GM12878 (cell line): ENCODE measurements at regions not wholly inside any gene's neighbourhood (a gene's known extent, or its start where the extent isn't known, plus 50 kb on each side); places are given as distances from the start of the nearest gene placed in this dataset.

Experiments used
- ATAC-seq: fragments of 200-7000 bp; cut with Tn5 transposase; 3 replicates; pipeline ENCODE4 v1.9.1; 2020; ENCODE audit warnings: mild to moderate bottlenecking, moderate library complexity
- BruUV-seq: library from RNA; stranded (reverse); fragments of 400-500 nt; replicated peaks from 2 replicates; lab custom pipeline; 2021; lab: Mats Ljungman, UMichigan
- CTCF ChIA-PET: fragments of 300-600 bp; sonication (Branson Sonifier 250); formaldehyde crosslinking; extraction: SDS; loops from one replicate; lab custom pipeline; 2021; ENCODE audit warnings: inconsistent platforms; lab: Yijun Ruan, JAX
- POLR2A ChIA-PET: fragments of 350-600 bp; formaldehyde crosslinking; extraction: SDS; loops from one replicate; lab custom pipeline; 2021; ENCODE audit warnings: inconsistent platforms; lab: Charles Lee
- RAD21 ChIA-PET: fragments of 300-600 bp; sonication (Branson Sonifier 250); formaldehyde crosslinking; loops from one replicate; lab custom pipeline; 2023; ENCODE audit warnings: antibody characterized with exemption; ENCODE audit not compliant: unreplicated experiment; lab: Charles Lee
- SMC1A ChIA-PET: fragments of 300-600 bp; sonication (Branson Sonifier 250); formaldehyde crosslinking; loops from one replicate; lab custom pipeline; 2023; ENCODE audit not compliant: unreplicated experiment, uncharacterized antibody; lab: Charles Lee
- DNase-seq: peaks from one replicate; pipeline ENCODE4 v3.0.0-alpha.2; 2011; ENCODE audit warnings: low read depth, low spot score
- FAIRE-seq: peaks from 3 replicates; lab custom pipeline; 2011; peaks lifted over from hg19 to GRCh38; lab: Jason Lieb, UNC
- H2AFZ ChIP-seq: 2 replicates; pipeline ENCODE4 v1.6.0; 2011; ENCODE audit warnings: low read depth, low read length, control low read depth; ENCODE audit not compliant: control insufficient read depth
- H3K27ac ChIP-seq: 2 replicates; pipeline ENCODE4 v1.5.1; 2011; ENCODE audit warnings: control low read depth; ENCODE audit not compliant: control insufficient read depth, insufficient read depth
- H3K27me3 ChIP-seq, 2 experiments: replicated peaks in 1 of 2; 2 replicates each; pipeline versions ENCODE4 v1.6.0 to v1.6.1; 2011; ENCODE audit warnings: low read length in 1 of 2; ENCODE audit not compliant: control insufficient read depth in 2 of 2, insufficient read depth in 2 of 2
- H3K36me3 ChIP-seq, 2 experiments: 2 replicates each; pipeline ENCODE4 v1.5.1; 2011; ENCODE audit warnings: low read length in 1 of 2; ENCODE audit not compliant: control insufficient read depth in 2 of 2, insufficient read depth in 2 of 2
- H3K4me1 ChIP-seq: 2 replicates; pipeline ENCODE4 v1.6.1; 2011; ENCODE audit warnings: mild to moderate bottlenecking, low read length, moderate library complexity, mixed read lengths; ENCODE audit not compliant: control insufficient read depth, insufficient read depth
- H3K4me2 ChIP-seq: 2 replicates; pipeline ENCODE4 v1.6.0; 2011; ENCODE audit warnings: control low read depth; ENCODE audit not compliant: control insufficient read depth, insufficient read depth
- H3K4me3 ChIP-seq: fragments of 200-600 bp; sonication (generic); 2 replicates; pipeline ENCODE4 v1.5.1; 2016
- H3K79me2 ChIP-seq: 2 replicates; pipeline ENCODE4 v1.6.0; 2011; ENCODE audit warnings: low read length; ENCODE audit not compliant: control insufficient read depth, insufficient read depth
- H3K9ac ChIP-seq: 2 replicates; pipeline ENCODE4 v1.8.0; 2011; ENCODE audit warnings: low read length, control low read depth, mixed read lengths; ENCODE audit not compliant: control insufficient read depth, insufficient read depth
- H3K9me3 ChIP-seq: replicated peaks from 3 replicates; pipeline ENCODE4 v1.5.1; 2011; ENCODE audit warnings: mild to moderate bottlenecking, low read length; ENCODE audit not compliant: control insufficient read depth, insufficient read depth
- H4K20me1 ChIP-seq: 2 replicates; pipeline ENCODE4 v1.6.0; 2011; ENCODE audit not compliant: control insufficient read depth, insufficient read depth
- ASH2L ChIP-seq: fragments of 300-600, 200-600 bp; sonication (generic); IDR thresholded peaks from 2 replicates; pipeline ENCODE4 v1.6.1; 2017; ENCODE audit warnings: low read depth, mild to moderate bottlenecking, borderline replicate concordance
- BACH1 ChIP-seq: fragments of 450-650 bp; IDR thresholded peaks from 2 replicates; pipeline ENCODE4 v1.6.1; 2017; ENCODE audit warnings: mild to moderate bottlenecking, borderline replicate concordance
- BRCA1 ChIP-seq: IDR thresholded peaks from 2 replicates; pipeline ENCODE4 v1.6.1; 2011; ENCODE audit warnings: low read depth, low read length, improper control_type of control experiment
- CBFB ChIP-seq: IDR thresholded peaks from 2 replicates; pipeline ENCODE4 v1.6.1; 2016; ENCODE audit warnings: antibody characterized with exemption, low read depth
- CHD4 ChIP-seq: fragments of 200-600 bp; sonication (generic); IDR thresholded peaks from 2 replicates; pipeline ENCODE4 v1.6.1; 2016; ENCODE audit warnings: mild to moderate bottlenecking
- HCFC1 ChIP-seq: fragments of 150-350 bp; IDR thresholded peaks from 2 replicates; pipeline ENCODE4 v1.6.1; 2014; ENCODE audit warnings: low read length
- JUNB ChIP-seq: IDR thresholded peaks from 2 replicates; pipeline ENCODE4 v1.6.1; 2016; ENCODE audit warnings: antibody characterized with exemption, mild to moderate bottlenecking
- NFXL1 ChIP-seq: fragments of 450-650 bp; IDR thresholded peaks from 2 replicates; pipeline ENCODE4 v1.6.1; 2017; ENCODE audit warnings: antibody characterized with exemption, mild to moderate bottlenecking, borderline replicate concordance
- NR2C2 ChIP-seq: IDR thresholded peaks from 2 replicates; pipeline ENCODE4 v1.6.1; 2011; ENCODE audit warnings: borderline replicate concordance, low read depth; ENCODE audit not compliant: control insufficient read depth, insufficient read length
- NRF1 ChIP-seq: conservative IDR thresholded peaks from 2 replicates; pipeline ENCODE4 v1.6.1; 2011; ENCODE audit warnings: mild to moderate bottlenecking, low read depth, low read length, improper control_type of control experiment
- SMAD5 ChIP-seq: IDR thresholded peaks from 2 replicates; pipeline ENCODE4 v1.6.1; 2016; ENCODE audit warnings: antibody characterized with exemption, low read depth
- SP1 ChIP-seq: IDR thresholded peaks from one replicate; pipeline ENCODE4 v1.6.1; 2011; ENCODE audit warnings: low read depth, low read length
- SPI1 ChIP-seq: IDR thresholded peaks from 2 replicates; pipeline ENCODE4 v1.6.1; 2011; ENCODE audit warnings: low read depth, mild to moderate bottlenecking, low read length, moderate library complexity, borderline replicate concordance; ENCODE audit not compliant: insufficient read depth
- SREBF1 ChIP-seq: IDR thresholded peaks from 2 replicates; pipeline ENCODE4 v1.6.1; 2012; ENCODE audit warnings: mild to moderate bottlenecking, low read length
- SRF ChIP-seq, 2 experiments: IDR thresholded peaks; 2 replicates each; pipeline ENCODE4 v1.6.1; 2011; ENCODE audit warnings: low read depth in 2 of 2, low read length in 2 of 2, mild to moderate bottlenecking in 1 of 2, moderate library complexity in 1 of 2
- SUZ12 ChIP-seq: fragments of 200-600 bp; sonication (generic); IDR thresholded peaks from one replicate; pipeline ENCODE4 v1.6.1; 2018; ENCODE audit warnings: antibody characterized with exemption, mild to moderate bottlenecking; ENCODE audit not compliant: unreplicated experiment
- TARDBP ChIP-seq: IDR thresholded peaks from 2 replicates; pipeline ENCODE4 v1.6.1; 2016; ENCODE audit warnings: borderline replicate concordance
- YBX1 ChIP-seq: fragments of 450-650 bp; IDR thresholded peaks from 2 replicates; pipeline ENCODE4 v1.6.1; 2016; ENCODE audit warnings: antibody characterized with exemption
- ZNF24 ChIP-seq: fragments of 450-650 bp; IDR thresholded peaks from 2 replicates; pipeline ENCODE4 v1.6.1; 2017; ENCODE audit warnings: antibody characterized with exemption, mild to moderate bottlenecking
- WGBS: methylation state at CpG from one replicate; pipeline ENCODE4 v1.1.6; 2016; ENCODE audit warnings: low lambda C conversion rate; ENCODE audit not compliant: insufficient replicate concordance, insufficient coverage; ENCODE audit errors: missing lambda C conversion rate; 5-methylcytosine and 5-hydroxymethylcytosine counted together
- in situ Hi-C: fragments of 300-500 bp; cut with MboI; formaldehyde crosslinking; loops from 9 replicates; pipeline ENCODE4 v1.14.3; 2018; ENCODE audit warnings: mixed read lengths
- intact Hi-C: fragments of 100-400 bp; cut with micrococcal nuclease; formaldehyde crosslinking; loops from one replicate; pipeline ENCODE4 v1.14.2; 2022; ENCODE audit not compliant: unreplicated experiment
- TF ChIP-seq, protein P1 (sequence below): IDR thresholded peaks from 2 replicates; pipeline ENCODE4 v1.6.1; 2011; ENCODE audit warnings: low read depth, low read length, improper control_type of control experiment, borderline replicate concordance

DNA sequence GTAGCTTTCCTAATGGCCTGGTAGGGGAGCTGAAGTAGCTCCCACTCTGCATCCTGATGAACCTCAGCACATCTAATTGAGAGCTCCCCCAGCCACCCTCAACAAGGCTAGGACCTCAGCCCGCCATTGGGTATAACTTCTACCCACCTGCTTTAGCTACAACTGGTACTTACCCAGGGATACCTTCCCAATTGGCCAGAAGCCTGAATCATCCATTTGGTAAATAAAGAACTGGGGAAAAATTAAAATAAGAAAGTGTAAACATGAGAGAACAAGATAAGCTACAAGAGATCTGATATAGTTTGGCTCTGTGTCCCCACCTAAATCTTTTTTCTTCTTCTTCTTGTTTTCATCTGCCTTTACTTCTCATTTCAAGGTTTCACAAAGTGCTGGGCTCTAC lies 372.0 kb downstream of the CMPK2 start:
- Histone ChIP-seq H3K27me3 (no peaks in the 10 kb centered on the region), H3K9ac (no peak overlapping the region)
- TF ChIP-seq TARDBP, result no peak
- TF ChIP-seq, all 136 proteins: peak for 0
- ChIA-PET CTCF (no interaction called here), RAD21 (no interaction called here), SMC1A (interaction anchor here (1.1 kb wide), 1 partner anchor 8 kb away, joined by 3 read pairs; no protein-coding TSS in a partner anchor), POLR2A (no interaction called here)
- no TSS peak for BruUV-seq
- no peak overlapping the region for H2AFZ ChIP-seq
- H3K36me3 ChIP-seq, result no peaks in the 10 kb centered on the region
- no peak overlapping the region for H3K27ac ChIP-seq
- H3K4me3 ChIP-seq, result no peak overlapping the region
- no peak for FAIRE-seq
- no peak for DNase-seq
- in situ Hi-C loops (no loop called here), intact Hi-C loops (loop anchor here (5.0 kb wide), 1 partner anchor 964 kb away; no protein-coding TSS in a partner anchor)
- WGBS, result 6% methylated on average over 1 of the region's 1 CpG
- no peak for ATAC-seq
- H3K9me3 ChIP-seq, result no peaks in the 10 kb centered on the region; the same call in 1 of the 3 replicates
- no peaks in the 10 kb centered on the region for H3K4me1 ChIP-seq
- no peak overlapping the region for H3K4me2 ChIP-seq
- no peaks in the 10 kb centered on the region for H3K79me2 ChIP-seq
- no peaks in the 10 kb centered on the region for H4K20me1 ChIP-seq

DNA sequence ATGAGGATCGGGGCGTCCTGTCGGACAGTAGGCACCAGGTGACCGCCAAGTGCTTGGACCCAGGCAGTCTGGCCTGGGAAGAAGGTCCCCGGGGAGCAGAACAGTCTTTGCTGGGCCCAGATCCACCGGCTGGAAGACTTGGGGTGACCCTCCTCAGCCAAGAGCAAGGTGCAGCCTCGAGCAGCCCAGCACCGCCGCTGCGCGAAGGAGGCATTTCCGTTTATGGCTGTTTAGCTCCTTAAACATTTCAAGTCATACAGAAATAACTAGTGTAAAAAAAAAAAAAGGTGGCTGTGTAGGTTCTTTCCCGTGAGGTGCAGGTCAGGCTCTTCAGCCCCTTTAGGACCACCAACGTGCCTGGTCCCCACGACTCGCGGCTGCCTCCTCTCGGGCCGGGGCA lies 370.2 kb downstream of the CMPK2 start:
- no peak overlapping the region for H3K4me3 ChIP-seq
- H2AFZ ChIP-seq, result no peak overlapping the region
- no peaks in the 10 kb centered on the region; the same call in 1 of the 3 replicates for H3K9me3 ChIP-seq
- no peak overlapping the region for H3K27ac ChIP-seq
- no peaks in the 10 kb centered on the region for H3K36me3 ChIP-seq
- FAIRE-seq (no peak), ATAC-seq (no peak), DNase-seq (no peak)
- H3K9ac ChIP-seq, result no peak overlapping the region
- SMC1A ChIA-PET, result interaction anchor here (0.6 kb wide), 1 partner anchor 779 kb away, joined by 3 read pairs; no protein-coding TSS in a partner anchor
- RAD21 ChIA-PET, result interaction anchor here (0.7 kb wide), 1 partner anchor 186 kb away, joined by 3 read pairs; no protein-coding TSS in a partner anchor
- no peaks in the 10 kb centered on the region for H4K20me1 ChIP-seq
- WGBS, result 83% methylated on average over 17 of the region's 19 CpGs
- CTCF ChIA-PET, result no interaction called here
- in situ Hi-C loops (no loop called here), intact Hi-C loops (no loop called here)
- no peaks in the 10 kb centered on the region for H3K27me3 ChIP-seq
- H3K4me1 ChIP-seq, result no peaks in the 10 kb centered on the region
- no TSS peak for BruUV-seq
- H3K79me2 ChIP-seq, result no peaks in the 10 kb centered on the region
- H3K4me2 ChIP-seq, result no peak overlapping the region
- POLR2A ChIA-PET, result no interaction called here
- no peak for TF ChIP-seq YBX1
- TF ChIP-seq NR2C2, result no peak
- TF ChIP-seq SRF (IDR thresholded peaks at IDR 0.05; ENCODE audit: low read depth in 2 of 2, low read length in 2 of 2), result no peak
- no peak for TF ChIP-seq SPI1
- no peak for TF ChIP-seq BRCA1
- TF ChIP-seq, protein P1, sequence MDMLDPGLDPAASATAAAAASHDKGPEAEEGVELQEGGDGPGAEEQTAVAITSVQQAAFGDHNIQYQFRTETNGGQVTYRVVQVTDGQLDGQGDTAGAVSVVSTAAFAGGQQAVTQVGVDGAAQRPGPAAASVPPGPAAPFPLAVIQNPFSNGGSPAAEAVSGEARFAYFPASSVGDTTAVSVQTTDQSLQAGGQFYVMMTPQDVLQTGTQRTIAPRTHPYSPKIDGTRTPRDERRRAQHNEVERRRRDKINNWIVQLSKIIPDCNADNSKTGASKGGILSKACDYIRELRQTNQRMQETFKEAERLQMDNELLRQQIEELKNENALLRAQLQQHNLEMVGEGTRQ, result no peak
- no peak for TF ChIP-seq NFXL1
- no peak for TF ChIP-seq SMAD5
- TF ChIP-seq ZNF24, result no peak
- TF ChIP-seq CHD4, result no peak
- no peak for TF ChIP-seq SREBF1
- TF ChIP-seq ASH2L, result no peak
- no peak for TF ChIP-seq NRF1
- no peak for TF ChIP-seq CBFB
- no peak for TF ChIP-seq HCFC1
- no peak for TF ChIP-seq SUZ12
- TF ChIP-seq SP1, result no peak
- no peak for TF ChIP-seq BACH1
- TF ChIP-seq JUNB, result no peak
- TF ChIP-seq TARDBP, result no peak
